GM21528 (cell line): ENCODE measurements at regions not wholly inside any gene's neighbourhood (a gene's known extent, or its start where the extent isn't known, plus 50 kb on each side); places are given as distances from the start of the nearest gene placed in this dataset.
A peak's percentile ranks its signal among the peaks of the same experiment; 100 is the strongest.
"Not testable (repeated sequence)": the region's sequence is repeated elsewhere in the genome, so short reads cannot be mapped to it uniquely, and the experiment has no call there.

Experiments used
- ATAC-seq: cut with Tn5 transposase; IDR thresholded peaks from one replicate; pipeline ENCODE4 v1.9.1; 2021; ENCODE audit warnings: mild to moderate bottlenecking, moderate library complexity; ENCODE audit not compliant: unreplicated experiment, low FRiP score

GRCh38 chr3:153221748-153222162 is 59.7 kb downstream of the RAP2B start:
- peak; percentile 96 for ATAC-seq

GRCh38 chr3:153226877-153227276 is 64.9 kb downstream of the RAP2B start:
- ATAC-seq = not testable (repeated sequence)

GRCh38 chr3:153230427-153230826 is 68.4 kb downstream of the RAP2B start:
- not testable (repeated sequence) for ATAC-seq

- not testable (repeated sequence) for ATAC-seq
Observed at GRCh38 chr3:153231245-153231644, 69.2 kb downstream of the RAP2B start.

GRCh38 chr3:153232050-153232752 is 70.2 kb downstream of the RAP2B start:
- not testable (repeated sequence) for ATAC-seq

- no peak for ATAC-seq
Observed at GRCh38 chr3:153232851-153233271, 70.8 kb downstream of the RAP2B start.

GRCh38 chr3:153233986-153234385 is 72.0 kb downstream of the RAP2B start:
- ATAC-seq = no peak

GRCh38 chr3:153242896-153243295 is 80.9 kb downstream of the RAP2B start:
- ATAC-seq = no peak

- no peak for ATAC-seq
Observed at GRCh38 chr3:153244961-153245360, 82.9 kb downstream of the RAP2B start.

GRCh38 chr3:153245661-153246060 is 83.6 kb downstream of the RAP2B start:
- no peak for ATAC-seq

- no peak for ATAC-seq
Observed at GRCh38 chr3:153246331-153246730, 84.3 kb downstream of the RAP2B start.

- no peak for ATAC-seq
Observed at GRCh38 chr3:153246806-153247205, 84.8 kb downstream of the RAP2B start.

- ATAC-seq = no peak
Observed at GRCh38 chr3:153247331-153248330, 85.6 kb downstream of the RAP2B start.

- not testable (repeated sequence) for ATAC-seq
Observed at GRCh38 chr3:153248835-153249234, 86.8 kb downstream of the RAP2B start.

- ATAC-seq = no peak
Observed at GRCh38 chr3:153249906-153250305, 87.9 kb downstream of the RAP2B start.

- ATAC-seq = no peak
Observed at GRCh38 chr3:153250446-153250845, 88.4 kb downstream of the RAP2B start.

- ATAC-seq = no peak
Observed at GRCh38 chr3:153252963-153253362, 90.9 kb downstream of the RAP2B start.

GRCh38 chr3:153254361-153254760 is 92.3 kb downstream of the RAP2B start:
- no peak for ATAC-seq

- ATAC-seq = no peak
Observed at GRCh38 chr3:153257673-153258351, 95.8 kb downstream of the RAP2B start.

- ATAC-seq = no peak
Observed at GRCh38 chr3:153259956-153260355, 97.9 kb downstream of the RAP2B start.

- ATAC-seq = no peak
Observed at GRCh38 chr3:153260681-153261080, 98.7 kb downstream of the RAP2B start.
